ENCODE measurements at regions not wholly inside any gene's neighbourhood (a gene's known extent, or its start where the extent isn't known, plus 50 kb on each side); places are given as distances from the start of the nearest gene placed in this dataset.

- Histone ChIP-seq H3K9me3 (peaks cover 0 to 51% (median 14%) of the 10 kb centered on the region in 8 donors), H3K4me3 (no peak overlapping the region), H3K4me1 (no peaks in the 10 kb centered on the region), H3K36me3 (no peaks in the 10 kb centered on the region), H3K27me3 (replicated peaks in 1 of 7) (no peaks in the 10 kb centered on the region), H3K27ac (no peak overlapping the region)
- intact Hi-C loops (cut with DNase I; ENCODE audit: low total_unique reads): no loop called here
- DNase-seq: no peak
- 78 to 92% (median 88%) methylated on average over 2 of the region's 2 CpGs for WGBS, 5 donors
- TF ChIP-seq CTCF (IDR thresholded peaks at IDR 0.05 in 8 of 11, conservative IDR thresholded peaks at IDR 0.05 in 3 of 11) (no peak), POLR2AphosphoS5 (IDR thresholded peaks at IDR 0.05) (no peak), POLR2A (IDR thresholded peaks at IDR 0.05) (no peak)
Measured at GRCh38 chr12:17853054-17853453, 236.9 kb downstream of the RERGL start.

DNA sequence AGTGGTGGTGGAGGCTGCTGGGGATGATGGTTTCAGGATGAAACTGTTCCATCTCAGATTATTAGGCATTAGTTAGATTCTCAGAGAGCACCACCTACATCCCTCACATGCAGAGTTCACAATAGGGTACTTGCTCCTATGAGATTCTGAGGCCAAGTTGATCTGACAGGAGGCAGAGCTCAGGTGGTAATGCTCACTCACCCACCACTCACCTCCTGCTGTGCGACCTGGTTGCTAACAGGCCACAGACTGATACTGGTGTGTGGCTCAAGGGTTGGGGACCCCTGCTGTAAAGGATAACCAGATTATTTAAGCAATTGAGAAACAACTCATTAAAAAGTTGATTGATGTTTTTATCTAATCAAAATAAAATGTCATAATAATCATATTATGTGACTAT is 248.5 kb downstream of the RERGL start:
- Histone ChIP-seq H3K9me3 (peaks cover 0 to 4% (median 0%) of the 10 kb centered on the region in 8 donors), H3K36me3 (no peaks in the 10 kb centered on the region), H3K27me3 (replicated peaks in 1 of 7) (no peaks in the 10 kb centered on the region), H3K4me1 (no peaks in the 10 kb centered on the region), H3K27ac (no peak overlapping the region), H3K4me3 (no peak overlapping the region)
- no peak for TF ChIP-seq POLR2AphosphoS5 (IDR thresholded peaks at IDR 0.05)
- TF ChIP-seq POLR2A (IDR thresholded peaks at IDR 0.05): no peak
- no peak for TF ChIP-seq CTCF (IDR thresholded peaks at IDR 0.05 in 8 of 11, conservative IDR thresholded peaks at IDR 0.05 in 3 of 11)
- no peak for DNase-seq
- 43 to 86% (median 57%) methylated on average over 1 of the region's 1 CpG for WGBS, 5 donors
- intact Hi-C loops (cut with DNase I; ENCODE audit: low total_unique reads): no loop called here

- intact Hi-C loops (cut with DNase I; ENCODE audit: low total_unique reads): no loop called here
- no peaks in the 10 kb centered on the region for H3K27me3 ChIP-seq (replicated peaks in 1 of 7)
- no peaks in the 10 kb centered on the region for H3K4me1 ChIP-seq
- H3K36me3 ChIP-seq: no peaks in the 10 kb centered on the region
- no peak overlapping the region for H3K27ac ChIP-seq
- 86 to 100% (median 92%) methylated on average over 1 of the region's 1 CpG for WGBS, 5 donors
- no peak for TF ChIP-seq POLR2A (IDR thresholded peaks at IDR 0.05)
- no peak overlapping the region for H3K4me3 ChIP-seq
- DNase-seq: no peak
- H3K9me3 ChIP-seq: peaks cover 0 to 12% (median 1%) of the 10 kb centered on the region in 8 donors
Measured at GRCh38 chr12:17829813-17830212, 260.2 kb downstream of the RERGL start.

GRCh38 chr12:17818931-17819330 is 271.1 kb downstream of the RERGL start:
- Histone ChIP-seq H3K27me3 (replicated peaks in 1 of 7) (no peaks in the 10 kb centered on the region), H3K36me3 (no peaks in the 10 kb centered on the region), H3K27ac (no peak overlapping the region), H3K4me1 (no peaks in the 10 kb centered on the region), H3K4me3 (no peak overlapping the region), H3K9me3 (peaks cover 0 to 34% (median 19%) of the 10 kb centered on the region in 8 donors)
- TF ChIP-seq POLR2A (IDR thresholded peaks at IDR 0.05): no peak
- TF ChIP-seq POLR2AphosphoS5 (IDR thresholded peaks at IDR 0.05): no peak
- no peak for TF ChIP-seq CTCF (IDR thresholded peaks at IDR 0.05 in 8 of 11, conservative IDR thresholded peaks at IDR 0.05 in 3 of 11)
- DNase-seq: no peak
- intact Hi-C loops (cut with DNase I; ENCODE audit: low total_unique reads): no loop called here

GRCh38 chr12:17810399-17810798 is 279.6 kb downstream of the RERGL start:
- Histone ChIP-seq H3K9me3 (peaks cover 0 to 70% (median 42%) of the 10 kb centered on the region in 8 donors), H3K27me3 (replicated peaks in 1 of 7) (no peaks in the 10 kb centered on the region), H3K4me1 (no peaks in the 10 kb centered on the region), H3K27ac (no peak overlapping the region), H3K36me3 (no peaks in the 10 kb centered on the region), H3K4me3 (no peak overlapping the region)
- no peak for DNase-seq
- intact Hi-C loops (cut with DNase I; ENCODE audit: low total_unique reads): no loop called here
- WGBS, 5 donors: 71 to 90% (median 79%) methylated on average over 3 of the region's 3 CpGs
- no peak for TF ChIP-seq CTCF (IDR thresholded peaks at IDR 0.05 in 8 of 11, conservative IDR thresholded peaks at IDR 0.05 in 3 of 11)
- TF ChIP-seq POLR2A (IDR thresholded peaks at IDR 0.05): no peak
- TF ChIP-seq POLR2AphosphoS5 (IDR thresholded peaks at IDR 0.05): no peak
